OCI-LY7 (cell line): ENCODE measurements at regions not wholly inside any gene's neighbourhood (a gene's known extent, or its start where the extent isn't known, plus 50 kb on each side); places are given as distances from the start of the nearest gene placed in this dataset.

Source experiments
- BruUV-seq: library from RNA; stranded (reverse); fragments of 400-500 nt; replicated peaks from 2 replicates; lab custom pipeline; 2021; lab: Mats Ljungman, UMichigan
- CTCF ChIA-PET: fragments of 300-600 bp; sonication (Branson Sonifier 250); formaldehyde crosslinking; loops from one replicate; lab custom pipeline; 2022; ENCODE audit warnings: antibody characterized with exemption; ENCODE audit not compliant: unreplicated experiment; lab: Charles Lee
- POLR2A ChIA-PET: fragments of 300-600 bp; sonication (Branson Sonifier 250); formaldehyde crosslinking; loops from one replicate; lab custom pipeline; 2022; ENCODE audit warnings: antibody characterized with exemption; lab: Charles Lee
- DNase-seq: peaks from one replicate; pipeline ENCODE4 v3.0.0-alpha.2; 2015; ENCODE audit warnings: low spot score
- H2AFZ ChIP-seq: fragments of 200-600 bp; sonication (generic), shearing (Covaris generic); 2 replicates; pipeline ENCODE4 v1.6.1; 2014; ENCODE audit warnings: mild to moderate bottlenecking, antibody characterized with exemption, low read length, moderate library complexity
- H3K27ac ChIP-seq: fragments of 200-600 bp; sonication (generic); 2 replicates; pipeline ENCODE4 v1.5.1; 2014; ENCODE audit warnings: mixed run types, low read depth, mild to moderate bottlenecking, moderate library complexity, low read length, inconsistent platforms; ENCODE audit not compliant: poor library complexity, severe bottlenecking
- H3K36me3 ChIP-seq: fragments of 200-600 bp; sonication (generic); 2 replicates; pipeline ENCODE4 v1.6.1; 2014; ENCODE audit warnings: mild to moderate bottlenecking, antibody characterized with exemption, low read length, moderate library complexity, mixed read lengths; ENCODE audit not compliant: insufficient read depth
- H3K4me1 ChIP-seq: fragments of 200-600 bp; sonication (generic); 2 replicates; pipeline ENCODE4 v1.5.1; 2014; ENCODE audit warnings: mild to moderate bottlenecking, low read length; ENCODE audit not compliant: insufficient read depth, poor library complexity, severe bottlenecking
- H3K4me2 ChIP-seq: fragments of 200-600 bp; sonication (generic); 2 replicates; pipeline ENCODE4 v1.6.1; 2014; ENCODE audit warnings: mild to moderate bottlenecking, low read length
- H3K4me3 ChIP-seq: fragments of 200-600 bp; sonication (generic); 2 replicates; pipeline ENCODE4 v1.5.1; 2014; ENCODE audit warnings: mild to moderate bottlenecking, low read depth, low read length; ENCODE audit not compliant: poor library complexity, severe bottlenecking
- H3K79me2 ChIP-seq: fragments of 200-600 bp; sonication (generic); 2 replicates; pipeline ENCODE4 v1.6.1; 2016; ENCODE audit warnings: low read depth, mild to moderate bottlenecking, low read length, moderate library complexity, mixed read lengths; ENCODE audit not compliant: insufficient read depth
- H3K9me2 ChIP-seq: fragments of 200-600 bp; sonication (generic); 2 replicates; pipeline ENCODE4 v1.6.1; 2016; ENCODE audit warnings: mild to moderate bottlenecking, low read length, mixed read lengths; ENCODE audit not compliant: insufficient read depth
- H3K9me3 ChIP-seq: fragments of 200-600 bp; sonication (generic); 2 replicates; pipeline ENCODE4 v1.6.1; 2014; ENCODE audit warnings: mild to moderate bottlenecking, mixed run types, low read length, mixed read lengths
- H4K20me1 ChIP-seq: fragments of 200-600 bp; sonication (generic); 2 replicates; pipeline ENCODE4 v1.6.1; 2014; ENCODE audit warnings: mild to moderate bottlenecking, antibody characterized with exemption, low read length, moderate library complexity, mixed read lengths; ENCODE audit not compliant: insufficient read depth
- EZH2phosphoT487 ChIP-seq: fragments of 200-600 bp; sonication (generic); IDR thresholded peaks from 2 replicates; pipeline ENCODE4 v1.6.1; 2018; ENCODE audit warnings: low read depth, borderline replicate concordance, mild to moderate bottlenecking, mixed run types, antibody characterized with exemption, low read length, moderate library complexity, mixed read lengths
- intact Hi-C: fragments of 100-400 bp; cut with micrococcal nuclease; formaldehyde crosslinking; loops from one replicate; pipeline ENCODE4 v1.10.0; 2022; ENCODE audit not compliant: unreplicated experiment
- TF ChIP-seq, protein P1 (sequence below): fragments of 200-600 bp; sonication (generic); conservative IDR thresholded peaks from 2 replicates; pipeline ENCODE4 v1.5.1; 2014; ENCODE audit warnings: mild to moderate bottlenecking, antibody characterized with exemption, low read length, moderate library complexity, mixed read lengths

GRCh38 chr3:157589211-157589610, 86.0 kb upstream of the VEPH1 start:
- ChIA-PET POLR2A (no interaction called here), CTCF (no interaction called here)
- Histone ChIP-seq H3K4me1 (no peaks in the 10 kb centered on the region), H3K36me3 (no peaks in the 10 kb centered on the region), H3K4me2 (no peak overlapping the region), H3K27ac (no peak overlapping the region), H3K9me2 (no peaks in the 10 kb centered on the region), H3K79me2 (no peaks in the 10 kb centered on the region), H3K4me3 (no peak overlapping the region), H2AFZ (no peak overlapping the region), H3K9me3 (no peaks in the 10 kb centered on the region), H4K20me1 (no peaks in the 10 kb centered on the region)
- intact Hi-C loops = no loop called here
- TF ChIP-seq EZH2phosphoT487 = no peak
- no peak for DNase-seq
- BruUV-seq = no TSS peak

DNA sequence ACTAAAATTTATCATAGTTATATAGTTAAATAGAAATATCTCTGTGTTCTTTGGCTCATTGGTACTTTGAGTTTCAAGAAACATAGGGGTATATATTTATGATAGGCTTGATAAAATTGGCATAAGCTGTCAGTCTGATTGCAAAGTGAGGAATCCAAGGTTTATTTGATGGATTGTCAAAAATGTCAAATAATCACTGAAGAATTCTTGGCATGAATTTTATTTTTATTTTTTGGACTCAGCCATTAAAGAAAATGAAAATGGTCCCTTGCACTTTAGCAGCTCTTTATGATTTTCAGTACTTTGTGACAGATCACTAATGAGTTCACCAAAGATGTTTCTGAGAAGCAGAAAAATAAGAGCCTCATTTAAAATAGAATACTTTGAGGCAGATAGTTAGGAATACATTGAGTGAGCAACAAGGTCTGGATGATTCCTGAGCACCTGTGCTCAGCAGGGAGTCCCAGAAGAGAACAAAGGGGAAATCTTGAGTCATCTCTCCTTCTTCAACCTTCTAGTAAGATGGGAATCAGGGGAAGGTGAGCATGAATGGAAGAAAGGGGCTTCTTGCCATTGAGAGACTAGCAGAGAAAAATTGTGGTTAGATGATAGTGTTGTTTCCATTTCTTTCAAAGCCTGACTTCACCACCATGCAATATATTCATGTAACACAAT, 85.3 kb upstream of the VEPH1 start:
- Histone ChIP-seq H4K20me1 (no peaks in the 10 kb centered on the region), H3K4me2 (no peak overlapping the region), H2AFZ (no peak overlapping the region), H3K9me3 (no peaks in the 10 kb centered on the region), H3K4me1 (no peaks in the 10 kb centered on the region), H3K36me3 (no peaks in the 10 kb centered on the region), H3K79me2 (no peaks in the 10 kb centered on the region), H3K9me2 (no peaks in the 10 kb centered on the region), H3K4me3 (no peak overlapping the region), H3K27ac (no peak overlapping the region)
- no TSS peak for BruUV-seq
- DNase-seq = no peak
- TF ChIP-seq EZH2phosphoT487 = no peak
- TF ChIP-seq, protein P1, sequence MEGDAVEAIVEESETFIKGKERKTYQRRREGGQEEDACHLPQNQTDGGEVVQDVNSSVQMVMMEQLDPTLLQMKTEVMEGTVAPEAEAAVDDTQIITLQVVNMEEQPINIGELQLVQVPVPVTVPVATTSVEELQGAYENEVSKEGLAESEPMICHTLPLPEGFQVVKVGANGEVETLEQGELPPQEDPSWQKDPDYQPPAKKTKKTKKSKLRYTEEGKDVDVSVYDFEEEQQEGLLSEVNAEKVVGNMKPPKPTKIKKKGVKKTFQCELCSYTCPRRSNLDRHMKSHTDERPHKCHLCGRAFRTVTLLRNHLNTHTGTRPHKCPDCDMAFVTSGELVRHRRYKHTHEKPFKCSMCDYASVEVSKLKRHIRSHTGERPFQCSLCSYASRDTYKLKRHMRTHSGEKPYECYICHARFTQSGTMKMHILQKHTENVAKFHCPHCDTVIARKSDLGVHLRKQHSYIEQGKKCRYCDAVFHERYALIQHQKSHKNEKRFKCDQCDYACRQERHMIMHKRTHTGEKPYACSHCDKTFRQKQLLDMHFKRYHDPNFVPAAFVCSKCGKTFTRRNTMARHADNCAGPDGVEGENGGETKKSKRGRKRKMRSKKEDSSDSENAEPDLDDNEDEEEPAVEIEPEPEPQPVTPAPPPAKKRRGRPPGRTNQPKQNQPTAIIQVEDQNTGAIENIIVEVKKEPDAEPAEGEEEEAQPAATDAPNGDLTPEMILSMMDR = no peak
- intact Hi-C loops = no loop called here
- ChIA-PET CTCF (no interaction called here), POLR2A (interaction anchor here (0.7 kb wide), 1 partner anchor 307 kb away, joined by 3 read pairs; no protein-coding TSS in a partner anchor)

- no peaks in the 10 kb centered on the region for H3K79me2 ChIP-seq
- H3K9me3 ChIP-seq = no peaks in the 10 kb centered on the region
- no peaks in the 10 kb centered on the region for H4K20me1 ChIP-seq
- H3K9me2 ChIP-seq = no peaks in the 10 kb centered on the region
- DNase-seq = no peak
- H2AFZ ChIP-seq = no peak overlapping the region
- no peak overlapping the region for H3K27ac ChIP-seq
- no TSS peak for BruUV-seq
- no peak overlapping the region for H3K4me3 ChIP-seq
- no peak overlapping the region for H3K4me2 ChIP-seq
- no peaks in the 10 kb centered on the region for H3K4me1 ChIP-seq
- ChIA-PET CTCF (no interaction called here), POLR2A (no interaction called here)
- TF ChIP-seq, protein P1 = no peak
- TF ChIP-seq EZH2phosphoT487 = no peak
- no peaks in the 10 kb centered on the region for H3K36me3 ChIP-seq
- intact Hi-C loops = no loop called here
Measured at GRCh38 chr3:157586293-157586692, 83.1 kb upstream of the VEPH1 start.
